ENCODE measurements at regions not wholly inside any gene's neighbourhood (a gene's known extent, or its start where the extent isn't known, plus 50 kb on each side); places are given as distances from the start of the nearest gene placed in this dataset.

DNA sequence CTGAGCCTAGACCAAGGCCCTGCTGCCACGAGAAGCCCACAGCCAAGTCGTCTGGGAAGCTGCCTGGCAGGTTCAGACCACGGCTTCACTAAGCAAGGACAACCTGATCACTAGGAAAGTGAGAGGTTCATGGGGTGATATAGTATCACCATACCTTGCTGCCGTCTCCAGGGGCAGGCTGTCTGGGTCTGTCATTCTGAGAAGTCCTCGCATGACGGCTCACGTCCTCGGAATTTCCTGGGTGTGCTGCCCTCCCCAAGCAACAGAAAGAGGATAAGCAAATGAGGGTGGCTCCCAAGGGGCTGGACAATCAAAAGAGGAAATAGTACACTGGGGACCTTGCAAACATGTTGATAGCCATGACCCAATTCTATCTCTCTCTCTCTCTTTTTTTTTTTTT lies 207.4 kb upstream of the IGF1R start (continued):
- TF ChIP-seq SMAD2 (IDR thresholded peaks at IDR 0.05; ENCODE audit: low read depth, low read length) (no peak), POLR3A (IDR thresholded peaks at IDR 0.05; ENCODE audit: borderline replicate concordance, extremely low read depth, insufficient read depth, insufficient read length) (no peak), KAT2B (IDR thresholded peaks at IDR 0.05; ENCODE audit: low read depth, low read length) (no peak)
- TF ChIP-seq, protein P1, sequence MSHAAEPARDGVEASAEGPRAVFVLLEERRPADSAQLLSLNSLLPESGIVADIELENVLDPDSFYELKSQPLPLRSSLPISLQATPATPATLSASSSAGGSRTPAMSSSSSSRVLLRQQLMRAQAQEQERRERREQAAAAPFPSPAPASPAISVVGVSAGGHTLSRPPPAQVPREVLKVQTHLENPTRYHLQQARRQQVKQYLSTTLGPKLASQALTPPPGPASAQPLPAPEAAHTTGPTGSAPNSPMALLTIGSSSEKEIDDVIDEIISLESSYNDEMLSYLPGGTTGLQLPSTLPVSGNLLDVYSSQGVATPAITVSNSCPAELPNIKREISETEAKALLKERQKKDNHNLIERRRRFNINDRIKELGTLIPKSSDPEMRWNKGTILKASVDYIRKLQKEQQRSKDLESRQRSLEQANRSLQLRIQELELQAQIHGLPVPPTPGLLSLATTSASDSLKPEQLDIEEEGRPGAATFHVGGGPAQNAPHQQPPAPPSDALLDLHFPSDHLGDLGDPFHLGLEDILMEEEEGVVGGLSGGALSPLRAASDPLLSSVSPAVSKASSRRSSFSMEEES (CRISPR knock-in tag; IDR thresholded peaks at IDR 0.05), result no peak

DNA sequence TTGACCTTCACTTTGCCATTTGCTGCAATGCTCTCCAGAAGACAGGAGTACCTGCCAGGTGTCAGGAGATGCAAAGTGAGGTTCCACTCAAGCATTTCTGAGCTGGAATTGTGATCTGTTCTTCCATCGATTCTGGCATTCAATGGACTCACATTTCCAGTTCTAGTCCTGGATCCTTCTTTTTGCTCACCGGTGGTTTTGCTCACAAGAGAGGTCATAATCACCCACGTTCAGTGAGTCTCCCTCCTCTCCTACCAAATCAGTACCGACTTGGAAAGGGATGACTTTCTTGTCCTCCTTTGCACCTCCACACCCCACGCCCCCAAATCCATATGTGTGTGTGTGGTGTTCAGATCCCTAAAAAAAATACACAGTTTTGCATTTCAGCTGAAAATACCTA lies 206.7 kb upstream of the IGF1R start:
- no TSS peak for BruUV-seq (replicated peaks)
- TF ChIP-seq ZNF668 (CRISPR knock-in tag; IDR thresholded peaks at IDR 0.05) (no peak), EWSR1 (IDR thresholded peaks at IDR 0.05; ENCODE audit: borderline replicate concordance, low read depth, partially characterized antibody) (no peak), EP300 (IDR thresholded peaks at IDR 0.05; ENCODE audit: low read length) (no peak), NONO (IDR thresholded peaks at IDR 0.05; ENCODE audit: low read depth in 2 of 2, low read length in 1 of 2) (no peak), TCF3 (CRISPR knock-in tag; IDR thresholded peaks at IDR 0.05) (no peak)
- POLR2A ChIA-PET, result no interaction called here
- Histone ChIP-seq H3K27me3 (ENCODE audit: control insufficient read depth in 2 of 2, insufficient read depth in 2 of 2, low read length in 2 of 2) (peaks cover 0 to 9% of the 10 kb centered on the region in 2 experiments; a peak in 1 of 5 replicates), H3K36me3 (ENCODE audit: control insufficient read depth, insufficient read depth, low read length) (no peaks in the 10 kb centered on the region), H3K4me3 (no peak overlapping the region), H3K9ac (ENCODE audit: insufficient read depth in 1 of 2, low read depth in 2 of 2, low read length in 2 of 2) (no peak overlapping the region), H3K9me3 (replicated peaks; ENCODE audit: control insufficient read depth, insufficient read depth, low read depth, low read length) (no peaks in the 10 kb centered on the region), H2AFZ (ENCODE audit: low read depth, low read length) (no peak overlapping the region), H3K79me2 (ENCODE audit: control insufficient read depth, insufficient read depth, low read length) (no peaks in the 10 kb centered on the region), H3K4me1 (replicated peaks in 1 of 2; ENCODE audit: control insufficient read depth in 2 of 2, insufficient read depth in 2 of 2, low read length in 2 of 2) (no peaks in the 10 kb centered on the region), H3K27ac (ENCODE audit: extremely low read depth, low read depth, low read length) (no peak overlapping the region), H3K9me1 (ENCODE audit: control insufficient read depth, insufficient read depth, low read length) (no peaks in the 10 kb centered on the region), H4K20me1 (replicated peaks; ENCODE audit: control insufficient read depth, insufficient read depth, low read length) (no peaks in the 10 kb centered on the region), H3K4me2 (ENCODE audit: insufficient read depth, low read length) (no peak overlapping the region)
- FAIRE-seq (no peak), ATAC-seq (no peak), DNase-seq (ENCODE audit: extremely low read depth in 1 of 4, low spot score in 3 of 4) (no peak)
- CTCF ChIA-PET (ENCODE audit: low intra/inter-chr PET ratio), result interaction anchor here (0.9 kb wide), 1 partner anchor 217 kb away, joined by 5 read pairs; no protein-coding TSS in a partner anchor
- 0% methylated on average over 5 of the region's 5 CpGs for WGBS (ENCODE audit: insufficient coverage, low coverage, missing lambda C conversion rate)
- intact Hi-C loops (cut with micrococcal nuclease), result loop anchor here (10.0 kb wide), 1 partner anchor 443 kb away; no protein-coding TSS in a partner anchor
- in situ Hi-C loops (cut with MboI), result no loop called here
